ENCODE measurements at regions not wholly inside any gene's neighbourhood (a gene's known extent, or its start where the extent isn't known, plus 50 kb on each side); places are given as distances from the start of the nearest gene placed in this dataset.
"Not testable (repeated sequence)": the region's sequence is repeated elsewhere in the genome, so short reads cannot be mapped to it uniquely, and the experiment has no call there.

- intact Hi-C loops (cut with micrococcal nuclease): no loop called here
Observed at GRCh38 chrX:437661-438390, 51.1 kb upstream of the PPP2R3B start.

- intact Hi-C loops (cut with micrococcal nuclease): no loop called here
Observed at GRCh38 chrX:439241-439640, 52.5 kb upstream of the PPP2R3B start.

GRCh38 chrX:439719-440118 is 53.0 kb upstream of the PPP2R3B start:
- intact Hi-C loops (cut with micrococcal nuclease): no loop called here

- intact Hi-C loops (cut with micrococcal nuclease): no loop called here
Observed at GRCh38 chrX:440636-441035, 53.9 kb upstream of the PPP2R3B start.

GRCh38 chrX:443536-444210 is 57.0 kb upstream of the PPP2R3B start:
- intact Hi-C loops (cut with micrococcal nuclease): no loop called here

- intact Hi-C loops (cut with micrococcal nuclease): no loop called here
Observed at GRCh38 chrX:444305-444704, 57.6 kb upstream of the PPP2R3B start.

- intact Hi-C loops (cut with micrococcal nuclease): no loop called here
Observed at GRCh38 chrX:445727-446126, 59.0 kb upstream of the PPP2R3B start.

- intact Hi-C loops (cut with micrococcal nuclease): no loop called here
Observed at GRCh38 chrX:446245-446644, 59.5 kb upstream of the PPP2R3B start.

GRCh38 chrX:447052-447451 is 60.3 kb upstream of the PPP2R3B start:
- intact Hi-C loops (cut with micrococcal nuclease): no loop called here

GRCh38 chrX:451750-452149 is 65.0 kb upstream of the PPP2R3B start:
- intact Hi-C loops (cut with micrococcal nuclease): not testable (repeated sequence)

- intact Hi-C loops (cut with micrococcal nuclease): no loop called here
Observed at GRCh38 chrX:452598-452997, 65.9 kb upstream of the PPP2R3B start.

- intact Hi-C loops (cut with micrococcal nuclease): not testable (repeated sequence)
Observed at GRCh38 chrX:454514-454913, 67.8 kb upstream of the PPP2R3B start.

- intact Hi-C loops (cut with micrococcal nuclease): no loop called here
Observed at GRCh38 chrX:455199-455598, 68.5 kb upstream of the PPP2R3B start.

GRCh38 chrX:455673-456072 is 69.0 kb upstream of the PPP2R3B start:
- intact Hi-C loops (cut with micrococcal nuclease): no loop called here

GRCh38 chrX:456146-456545 is 69.4 kb upstream of the PPP2R3B start:
- intact Hi-C loops (cut with micrococcal nuclease): no loop called here

- intact Hi-C loops (cut with micrococcal nuclease): no loop called here
Observed at GRCh38 chrX:456551-457291, 70.0 kb upstream of the PPP2R3B start.

- intact Hi-C loops (cut with micrococcal nuclease): no loop called here
Observed at GRCh38 chrX:457292-457679, 70.6 kb upstream of the PPP2R3B start.

- intact Hi-C loops (cut with micrococcal nuclease): no loop called here
Observed at GRCh38 chrX:458631-459061, 71.9 kb upstream of the PPP2R3B start.

- intact Hi-C loops (cut with micrococcal nuclease): no loop called here
Observed at GRCh38 chrX:459611-460010, 72.9 kb upstream of the PPP2R3B start.

GRCh38 chrX:460116-460515 is 73.4 kb upstream of the PPP2R3B start:
- intact Hi-C loops (cut with micrococcal nuclease): no loop called here

- intact Hi-C loops (cut with micrococcal nuclease): no loop called here
Observed at GRCh38 chrX:460823-461640, 74.3 kb upstream of the PPP2R3B start.

GRCh38 chrX:462853-463252 is 76.1 kb upstream of the PPP2R3B start:
- intact Hi-C loops (cut with micrococcal nuclease): no loop called here

Data from T-helper 1 cell treated with Interleukin-12 subunit alpha and Interleukin-12 subunit beta and Interleukin-4 antibody, amounts not matched to agents 30 ng/mL and 1 ng/mL, for 36 hours (primary cell).